ENCODE measurements at regions not wholly inside any gene's neighbourhood (a gene's known extent, or its start where the extent isn't known, plus 50 kb on each side); places are given as distances from the start of the nearest gene placed in this dataset.
A peak's percentile ranks its signal among the peaks of the same experiment; 100 is the strongest.

- H3K36me3 ChIP-seq (ENCODE audit: control insufficient read depth in 1 of 2, insufficient read depth in 2 of 2, low read depth in 1 of 2, low read length in 2 of 2): no peaks in the 10 kb centered on the region
- no peak overlapping the region for H2BK120ac ChIP-seq (ENCODE audit: low read depth, low read length)
- no peaks in the 10 kb centered on the region for H3K4me1 ChIP-seq (ENCODE audit: control insufficient read depth, insufficient read depth, low read depth, low read length)
- H4K8ac ChIP-seq (ENCODE audit: low read length): no peak overlapping the region
- no peak overlapping the region for H2AFZ ChIP-seq (ENCODE audit: low read depth, low read length)
- no peak overlapping the region for H3K9ac ChIP-seq (ENCODE audit: low read length)
- no peak overlapping the region for H3K23ac ChIP-seq (ENCODE audit: low read length in 2 of 2)
- H3K4me2 ChIP-seq (ENCODE audit: low read length, poor library complexity, severe bottlenecking): no peak overlapping the region
- H3K4me3 ChIP-seq (ENCODE audit: insufficient read depth in 1 of 2, low read depth in 1 of 2, low read length in 2 of 2): no peak overlapping the region
- H4K91ac ChIP-seq (ENCODE audit: low read length): no peak overlapping the region
- H3K18ac ChIP-seq (ENCODE audit: low read depth in 1 of 2, low read length in 2 of 2): no peak overlapping the region
- 100% methylated on average over 1 of the region's 1 CpG for WGBS
- no peak overlapping the region for H3K14ac ChIP-seq (ENCODE audit: low read length in 2 of 2)
- no peak overlapping the region for H3K27ac ChIP-seq (ENCODE audit: low read length, poor library complexity, severe bottlenecking)
- H2BK12ac ChIP-seq (ENCODE audit: low read length in 2 of 2): no peak overlapping the region
- no peak overlapping the region for H2BK15ac ChIP-seq (ENCODE audit: low read depth, poor library complexity, severe bottlenecking)
- H3K9me3 ChIP-seq (ENCODE audit: control insufficient read depth, low read length): no peaks in the 10 kb centered on the region
- no peak overlapping the region for H2BK5ac ChIP-seq (ENCODE audit: low read depth, low read length, poor library complexity, severe bottlenecking)
- no peak overlapping the region for H2AK5ac ChIP-seq (ENCODE audit: low read length, severe bottlenecking)
- no peaks in the 10 kb centered on the region for H3K79me1 ChIP-seq (replicated peaks; ENCODE audit: low read length, poor library complexity, severe bottlenecking)
- H3K4ac ChIP-seq (ENCODE audit: low read depth in 1 of 2, low read length in 2 of 2): no peak overlapping the region
- no peak for DNase-seq
- no peaks in the 10 kb centered on the region for H3K27me3 ChIP-seq (ENCODE audit: control insufficient read depth in 1 of 2, insufficient read depth in 1 of 2, low read length in 2 of 2)
Measured at GRCh38 chr5:60352992-60353599, 346.9 kb downstream of the DEPDC1B start.

- H3K27me3 ChIP-seq (ENCODE audit: control insufficient read depth in 1 of 2, insufficient read depth in 1 of 2, low read length in 2 of 2): no peaks in the 10 kb centered on the region
- H2BK15ac ChIP-seq (ENCODE audit: low read depth, poor library complexity, severe bottlenecking): no peak overlapping the region
- H3K79me1 ChIP-seq (replicated peaks; ENCODE audit: low read length, poor library complexity, severe bottlenecking): no peaks in the 10 kb centered on the region
- no peak overlapping the region for H4K8ac ChIP-seq (ENCODE audit: low read length)
- H3K9ac ChIP-seq (ENCODE audit: low read length): no peak overlapping the region
- no peak overlapping the region for H3K4me2 ChIP-seq (ENCODE audit: low read length, poor library complexity, severe bottlenecking)
- WGBS: 79% methylated on average over 3 of the region's 3 CpGs
- H3K23ac ChIP-seq (ENCODE audit: low read length in 2 of 2): no peak overlapping the region
- H3K27ac ChIP-seq (ENCODE audit: low read length, poor library complexity, severe bottlenecking): no peak overlapping the region
- no peak overlapping the region for H2BK5ac ChIP-seq (ENCODE audit: low read depth, low read length, poor library complexity, severe bottlenecking)
- no peak overlapping the region for H3K4me3 ChIP-seq (ENCODE audit: insufficient read depth in 1 of 2, low read depth in 1 of 2, low read length in 2 of 2)
- no peak for DNase-seq
- H3K14ac ChIP-seq (ENCODE audit: low read length in 2 of 2): no peak overlapping the region
- no peak overlapping the region for H3K4ac ChIP-seq (ENCODE audit: low read depth in 1 of 2, low read length in 2 of 2)
- H3K4me1 ChIP-seq (ENCODE audit: control insufficient read depth, insufficient read depth, low read depth, low read length): no peaks in the 10 kb centered on the region
- H2BK120ac ChIP-seq (ENCODE audit: low read depth, low read length): no peak overlapping the region
- no peaks in the 10 kb centered on the region for H3K9me3 ChIP-seq (ENCODE audit: control insufficient read depth, low read length)
- no peak overlapping the region for H3K18ac ChIP-seq (ENCODE audit: low read depth in 1 of 2, low read length in 2 of 2)
- no peaks in the 10 kb centered on the region for H3K36me3 ChIP-seq (ENCODE audit: control insufficient read depth in 1 of 2, insufficient read depth in 2 of 2, low read depth in 1 of 2, low read length in 2 of 2)
- H2AFZ ChIP-seq (ENCODE audit: low read depth, low read length): no peak overlapping the region
- no peak overlapping the region for H2AK5ac ChIP-seq (ENCODE audit: low read length, severe bottlenecking)
- H2BK12ac ChIP-seq (ENCODE audit: low read length in 2 of 2): no peak overlapping the region
- H4K91ac ChIP-seq (ENCODE audit: low read length): no peak overlapping the region
Measured at GRCh38 chr5:60350794-60351193, 349.2 kb downstream of the DEPDC1B start.

- no peak overlapping the region for H4K8ac ChIP-seq (ENCODE audit: low read length)
Measured at GRCh38 chr5:60349891-60350415, 350.0 kb downstream of the DEPDC1B start.

GRCh38 chr5:60346393-60346792, 353.6 kb downstream of the DEPDC1B start:
- Histone ChIP-seq H4K91ac (ENCODE audit: low read length) (no peak overlapping the region), H3K27ac (ENCODE audit: low read length, poor library complexity, severe bottlenecking) (no peak overlapping the region), H3K79me1 (replicated peaks; ENCODE audit: low read length, poor library complexity, severe bottlenecking) (no peaks in the 10 kb centered on the region), H3K23ac (ENCODE audit: low read length in 2 of 2) (no peak overlapping the region), H2AFZ (ENCODE audit: low read depth, low read length) (no peak overlapping the region), H2BK12ac (ENCODE audit: low read length in 2 of 2) (no peak overlapping the region), H3K9me3 (ENCODE audit: control insufficient read depth, low read length) (no peaks in the 10 kb centered on the region), H2BK5ac (ENCODE audit: low read depth, low read length, poor library complexity, severe bottlenecking) (no peak overlapping the region), H3K4ac (ENCODE audit: low read depth in 1 of 2, low read length in 2 of 2) (no peak overlapping the region), H3K9ac (ENCODE audit: low read length) (no peak overlapping the region), H2BK120ac (ENCODE audit: low read depth, low read length) (no peak overlapping the region), H3K4me1 (ENCODE audit: control insufficient read depth, insufficient read depth, low read depth, low read length) (no peaks in the 10 kb centered on the region), H3K4me3 (ENCODE audit: insufficient read depth in 1 of 2, low read depth in 1 of 2, low read length in 2 of 2) (no peak overlapping the region), H3K14ac (ENCODE audit: low read length in 2 of 2) (no peak overlapping the region), H2AK5ac (ENCODE audit: low read length, severe bottlenecking) (no peak overlapping the region), H3K4me2 (ENCODE audit: low read length, poor library complexity, severe bottlenecking) (no peak overlapping the region), H3K36me3 (ENCODE audit: control insufficient read depth in 1 of 2, insufficient read depth in 2 of 2, low read depth in 1 of 2, low read length in 2 of 2) (no peaks in the 10 kb centered on the region), H3K18ac (ENCODE audit: low read depth in 1 of 2, low read length in 2 of 2) (no peak overlapping the region), H2BK15ac (ENCODE audit: low read depth, poor library complexity, severe bottlenecking) (no peak overlapping the region), H4K8ac (ENCODE audit: low read length) (no peak overlapping the region), H3K27me3 (ENCODE audit: control insufficient read depth in 1 of 2, insufficient read depth in 1 of 2, low read length in 2 of 2) (no peaks in the 10 kb centered on the region)
- WGBS: no CpG with 5 or more reads among the region's 1 CpG
- peak; percentile 18 for DNase-seq

More at GRCh38 chr5:60349891-60350415, 350.0 kb downstream of the DEPDC1B start:
- Histone ChIP-seq H3K4me2 (ENCODE audit: low read length, poor library complexity, severe bottlenecking) (no peak overlapping the region), H4K91ac (ENCODE audit: low read length) (no peak overlapping the region), H2BK12ac (ENCODE audit: low read length in 2 of 2) (no peak overlapping the region), H3K4me1 (ENCODE audit: control insufficient read depth, insufficient read depth, low read depth, low read length) (no peaks in the 10 kb centered on the region), H3K4ac (ENCODE audit: low read depth in 1 of 2, low read length in 2 of 2) (no peak overlapping the region), H3K4me3 (ENCODE audit: insufficient read depth in 1 of 2, low read depth in 1 of 2, low read length in 2 of 2) (no peak overlapping the region), H2AFZ (ENCODE audit: low read depth, low read length) (no peak overlapping the region), H2BK5ac (ENCODE audit: low read depth, low read length, poor library complexity, severe bottlenecking) (no peak overlapping the region), H3K14ac (ENCODE audit: low read length in 2 of 2) (peak overlapping the region in 1 of 2 experiments; percentile 15), H3K27ac (ENCODE audit: low read length, poor library complexity, severe bottlenecking) (no peak overlapping the region), H3K27me3 (ENCODE audit: control insufficient read depth in 1 of 2, insufficient read depth in 1 of 2, low read length in 2 of 2) (no peaks in the 10 kb centered on the region), H2AK5ac (ENCODE audit: low read length, severe bottlenecking) (no peak overlapping the region), H2BK120ac (ENCODE audit: low read depth, low read length) (no peak overlapping the region), H3K79me1 (replicated peaks; ENCODE audit: low read length, poor library complexity, severe bottlenecking) (no peaks in the 10 kb centered on the region), H3K36me3 (ENCODE audit: control insufficient read depth in 1 of 2, insufficient read depth in 2 of 2, low read depth in 1 of 2, low read length in 2 of 2) (no peaks in the 10 kb centered on the region), H3K23ac (ENCODE audit: low read length in 2 of 2) (no peak overlapping the region), H2BK15ac (ENCODE audit: low read depth, poor library complexity, severe bottlenecking) (no peak overlapping the region), H3K9ac (ENCODE audit: low read length) (no peak overlapping the region), H3K18ac (ENCODE audit: low read depth in 1 of 2, low read length in 2 of 2) (no peak overlapping the region), H3K9me3 (ENCODE audit: control insufficient read depth, low read length) (no peaks in the 10 kb centered on the region)
- 93% methylated on average over 2 of the region's 2 CpGs for WGBS
- DNase-seq: no peak
